GM10266 (cell line): ENCODE measurements at regions not wholly inside any gene's neighbourhood (a gene's known extent, or its start where the extent isn't known, plus 50 kb on each side); places are given as distances from the start of the nearest gene placed in this dataset.

ENCODE experiments used
- DNase-seq: peaks from one replicate; pipeline ENCODE4 v3.0.0; 2012; ENCODE audit errors: extremely low spot score
- CTCF ChIP-seq: IDR thresholded peaks from 2 replicates; pipeline ENCODE4 v1.5.1; 2012; ENCODE audit warnings: mild to moderate bottlenecking, low read depth; ENCODE audit not compliant: control insufficient read depth, insufficient read depth; ENCODE audit errors: missing control alignments

GRCh38 chr3:147736226-147736625 lies 327.1 kb downstream of the ZIC1 start:
- DNase-seq, result no peak
- no peak for TF ChIP-seq CTCF

- TF ChIP-seq CTCF, result no peak
- DNase-seq, result no peak
Observed at GRCh38 chr3:147737376-147737775, 328.2 kb downstream of the ZIC1 start.

- no peak for TF ChIP-seq CTCF
- no peak for DNase-seq
Observed at GRCh38 chr3:147740928-147741327, 331.8 kb downstream of the ZIC1 start.

GRCh38 chr3:147744967-147745366 lies 335.8 kb downstream of the ZIC1 start:
- no peak for TF ChIP-seq CTCF

GRCh38 chr3:147755310-147755709 lies 346.1 kb downstream of the ZIC1 start:
- no peak for TF ChIP-seq CTCF
- DNase-seq, result no peak

More at GRCh38 chr3:147744967-147745366, 335.8 kb downstream of the ZIC1 start:
- DNase-seq, result no peak

- no peak for DNase-seq
Observed at GRCh38 chr3:147756476-147756875, 347.3 kb downstream of the ZIC1 start.

GRCh38 chr3:147757866-147758265 lies 348.7 kb downstream of the ZIC1 start:
- DNase-seq, result no peak
- TF ChIP-seq CTCF, result no peak

More at GRCh38 chr3:147756476-147756875, 347.3 kb downstream of the ZIC1 start:
- TF ChIP-seq CTCF, result no peak
